ENCODE measurements at regions not wholly inside any gene's neighbourhood (a gene's known extent, or its start where the extent isn't known, plus 50 kb on each side); places are given as distances from the start of the nearest gene placed in this dataset.

DNA sequence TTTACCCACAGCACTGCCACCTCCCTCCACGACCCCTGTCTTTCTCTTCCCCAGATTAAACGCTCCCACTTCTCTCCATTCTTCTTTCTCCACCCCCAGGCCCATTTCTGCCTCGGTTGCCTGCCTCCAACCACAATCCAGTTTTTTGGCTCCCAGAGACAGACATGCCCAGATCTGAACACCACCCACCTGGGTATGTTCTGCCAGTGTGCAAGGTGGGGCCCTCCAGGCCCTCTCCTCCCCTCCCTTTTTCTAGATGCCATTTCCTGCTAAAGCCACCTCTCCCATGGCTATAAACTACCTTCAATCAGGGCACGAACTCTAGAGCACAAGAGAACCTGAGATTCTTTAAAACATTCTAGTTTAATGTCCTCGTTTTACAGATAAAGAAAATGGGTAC, 63.3 kb downstream of the IRF2BPL start:
- no peak for TF ChIP-seq POLR2A (IDR thresholded peaks at IDR 0.05; ENCODE audit: low read length)
- no peak for TF ChIP-seq GATA1 (IDR thresholded peaks at IDR 0.05; ENCODE audit: low read depth, low read length)

Data from erythroblast (primary cell).